Tibial nerve (tissue), 4 donors: ENCODE measurements at regions not wholly inside any gene's neighbourhood (a gene's known extent, or its start where the extent isn't known, plus 50 kb on each side); places are given as distances from the start of the nearest gene placed in this dataset.

Source experiments
- CTCF ChIP-seq, 5 experiments: fragments of 200-600 bp in 3 of 5; fragments of 450-650 bp in 2 of 5; sonication (generic) in 3 of 5; IDR thresholded peaks; one replicate each; pipeline ENCODE4 v1.5.1; 2016 to 2019; ENCODE audit warnings: antibody characterized with exemption in 5 of 5, mild to moderate bottlenecking in 3 of 5, moderate library complexity in 2 of 5
- EP300 ChIP-seq, 2 donors: sonication (generic); formaldehyde crosslinking; IDR thresholded peaks; one replicate each; pipeline ENCODE4 v1.6.1; 2017; ENCODE audit warnings: antibody characterized with exemption in 2 of 2, mild to moderate bottlenecking in 1 of 2
- POLR2A ChIP-seq, 2 donors: fragments of 450-650 bp; IDR thresholded peaks; one replicate each; pipeline ENCODE4 v1.6.1; 2017; ENCODE audit warnings: antibody characterized with exemption in 2 of 2, mild to moderate bottlenecking in 2 of 2, moderate library complexity in 2 of 2

GRCh38 chr5:168093200-168093910, 198.1 kb upstream of the WWC1 start:
- no peak for TF ChIP-seq POLR2A (IDR thresholded peaks at IDR 0.05)
- no peak for TF ChIP-seq CTCF (IDR thresholded peaks at IDR 0.05)
- no peak for TF ChIP-seq EP300 (IDR thresholded peaks at IDR 0.05)
